H1 (cell line): ENCODE measurements at regions not wholly inside any gene's neighbourhood (a gene's known extent, or its start where the extent isn't known, plus 50 kb on each side); places are given as distances from the start of the nearest gene placed in this dataset.

Source experiments
- CTCF ChIA-PET: fragments of 300-600 bp; sonication (Branson Sonifier 250); formaldehyde crosslinking; loops from one replicate; lab custom pipeline; 2021; ENCODE audit not compliant: partially characterized antibody; lab: Charles Lee
- POLR2A ChIA-PET: fragments of 300-600 bp; sonication (Branson Sonifier 250); formaldehyde crosslinking; loops from one replicate; lab custom pipeline; 2021; ENCODE audit warnings: inconsistent platforms; ENCODE audit not compliant: partially characterized antibody; lab: Charles Lee
- DNase-seq, 2 experiments: peaks; one replicate each; pipeline versions ENCODE4 v3.0.0 to v3.0.0-alpha.2; 2010 to 2022; ENCODE audit warnings: low spot score in 2 of 2, low read depth in 1 of 2, mixed read lengths in 1 of 2
- FAIRE-seq: peaks from 2 replicates; lab custom pipeline; 2011; peaks lifted over from hg19 to GRCh38; lab: Jason Lieb, UNC
- H2AFZ ChIP-seq: 2 replicates; pipeline ENCODE4 v1.8.1; 2012; ENCODE audit warnings: low read length, inconsistent platforms
- H2AK5ac ChIP-seq: 2 replicates; pipeline ENCODE4 v1.6.1; 2013; ENCODE audit warnings: low read depth, low read length
- H2BK120ac ChIP-seq: replicated peaks from 2 replicates; pipeline ENCODE3; 2013; ENCODE audit warnings: low read depth, low read length, inconsistent platforms
- H2BK12ac ChIP-seq: 2 replicates; pipeline ENCODE4 v1.6.1; 2013; ENCODE audit warnings: low read depth, low read length
- H2BK15ac ChIP-seq: 2 replicates; pipeline ENCODE4 v1.6.1; 2013; ENCODE audit warnings: low read length
- H2BK20ac ChIP-seq: 2 replicates; pipeline ENCODE4 v1.6.1; 2013; ENCODE audit warnings: low read length
- H2BK5ac ChIP-seq: 2 replicates; pipeline ENCODE4 v1.6.1; 2013; ENCODE audit warnings: low read depth, low read length
- H3K14ac ChIP-seq: 2 replicates; pipeline ENCODE4 v1.6.1; 2013; ENCODE audit warnings: inconsistent platforms; ENCODE audit not compliant: insufficient read length
- H3K18ac ChIP-seq: 2 replicates; pipeline ENCODE4 v1.6.1; 2013; ENCODE audit warnings: low read length; ENCODE audit errors: extremely low read depth
- H3K23ac ChIP-seq: 2 replicates; pipeline ENCODE4 v1.6.1; 2013; ENCODE audit warnings: inconsistent platforms; ENCODE audit not compliant: insufficient read length
- H3K23me2 ChIP-seq: 2 replicates; pipeline ENCODE4 v1.6.1; 2013; ENCODE audit warnings: low read depth, low read length
- H3K27ac ChIP-seq: 2 replicates; pipeline ENCODE4 v1.6.1; 2011; ENCODE audit warnings: low read depth, low read length, inconsistent platforms
- H3K27me3 ChIP-seq, 4 experiments: replicated peaks in 1 of 4; 1 replicate in 1 of 4; 2 replicates in 3 of 4; pipeline versions ENCODE4 v1.6.1 to v1.8.1; 2011 to 2013; ENCODE audit warnings: low read length in 3 of 4, mild to moderate bottlenecking in 3 of 4, inconsistent platforms in 2 of 4, mixed read lengths in 2 of 4, moderate library complexity in 1 of 4; ENCODE audit not compliant: control insufficient read depth in 3 of 4, insufficient read depth in 3 of 4; ENCODE audit errors: extremely low read depth in 1 of 4
- H3K36me3 ChIP-seq, 4 experiments: 2 replicates each; pipeline versions ENCODE4 v1.6.1 to v1.8.1; 2011 to 2013; ENCODE audit warnings: mild to moderate bottlenecking in 4 of 4, low read length in 3 of 4, moderate library complexity in 2 of 4, control low read depth in 1 of 4, inconsistent platforms in 1 of 4; ENCODE audit not compliant: insufficient read depth in 4 of 4, control insufficient read depth in 2 of 4
- H3K4ac ChIP-seq: replicated peaks from 2 replicates; pipeline ENCODE3; 2013; ENCODE audit warnings: low read length, low read depth, mixed read lengths, inconsistent platforms; ENCODE audit not compliant: insufficient read length
- H3K4me1 ChIP-seq, 4 experiments: replicated peaks in 1 of 4; 1 replicate in 1 of 4; 2 replicates in 3 of 4; pipeline versions ENCODE4 v1.6.1 to v1.8.1; 2011 to 2013; ENCODE audit warnings: low read length in 3 of 4, inconsistent platforms in 2 of 4, mixed read lengths in 1 of 4; ENCODE audit not compliant: insufficient read depth in 4 of 4, control insufficient read depth in 3 of 4
- H3K4me2 ChIP-seq, 2 experiments: 2 replicates each; pipeline versions ENCODE4 v1.6.1 to v1.8.1; 2011 to 2013; ENCODE audit warnings: low read depth in 2 of 2, low read length in 2 of 2, control low read depth in 1 of 2, inconsistent platforms in 1 of 2, mild to moderate bottlenecking in 1 of 2; ENCODE audit not compliant: insufficient read depth in 1 of 2
- H3K4me3 ChIP-seq, 4 experiments: fragments of 200-600, 300-600 bp in 1 of 4; sonication (generic), shearing (Covaris generic), sonication (Bioruptor Twin) in 1 of 4; 2 replicates each; pipeline versions ENCODE4 v1.5.1 to v1.8.1; 2011 to 2016; ENCODE audit warnings: low read length in 4 of 4, low read depth in 3 of 4, control low read depth in 2 of 4, inconsistent platforms in 2 of 4, mild to moderate bottlenecking in 2 of 4, mixed read lengths in 1 of 4, moderate library complexity in 1 of 4; ENCODE audit not compliant: insufficient read depth in 2 of 4; ENCODE audit errors: extremely low read depth in 1 of 4
- H3K56ac ChIP-seq: replicated peaks from 2 replicates; pipeline ENCODE3; 2013; ENCODE audit warnings: low read depth, mild to moderate bottlenecking, mixed read lengths, low read length, inconsistent platforms; ENCODE audit not compliant: insufficient read length
- H3K79me1 ChIP-seq: 2 replicates; pipeline ENCODE4 v1.6.1; 2013; ENCODE audit warnings: low read depth, low read length, control low read depth
- H3K79me2 ChIP-seq, 2 experiments: 2 replicates each; pipeline versions ENCODE4 v1.6.1 to v1.8.1; 2012 to 2013; ENCODE audit warnings: low read length in 2 of 2, mild to moderate bottlenecking in 2 of 2, inconsistent platforms in 1 of 2; ENCODE audit not compliant: insufficient read depth in 2 of 2, control insufficient read depth in 1 of 2
- H3K9ac ChIP-seq, 4 experiments: replicated peaks in 1 of 4; 1 replicate in 1 of 4; 2 replicates in 3 of 4; pipeline versions ENCODE4 v1.6.1 to v1.8.1; 2011 to 2013; ENCODE audit warnings: low read depth in 3 of 4, low read length in 3 of 4, control low read depth in 2 of 4, mild to moderate bottlenecking in 2 of 4, moderate library complexity in 2 of 4, inconsistent platforms in 1 of 4; ENCODE audit errors: extremely low read depth in 1 of 4
- H3K9me3 ChIP-seq, 2 experiments: 2 replicates each; pipeline versions ENCODE4 v1.6.1 to v1.8.1; 2012 to 2013; ENCODE audit warnings: mild to moderate bottlenecking in 2 of 2, moderate library complexity in 2 of 2, control low read depth in 1 of 2, inconsistent platforms in 1 of 2, low read depth in 1 of 2, low read length in 1 of 2, mixed read lengths in 1 of 2; ENCODE audit not compliant: insufficient read depth in 2 of 2
- H4K20me1 ChIP-seq, 2 experiments: replicated peaks in 1 of 2; 2 replicates each; pipeline versions ENCODE3 to v1.8.1; 2011 to 2013; ENCODE audit warnings: inconsistent platforms in 2 of 2, low read length in 2 of 2, mild to moderate bottlenecking in 1 of 2; ENCODE audit not compliant: insufficient read depth in 2 of 2, control insufficient read depth in 1 of 2
- H4K5ac ChIP-seq: 2 replicates; pipeline ENCODE4 v1.6.1; 2013; ENCODE audit warnings: low read length, low read depth, mixed read lengths, inconsistent platforms; ENCODE audit not compliant: insufficient read length
- H4K8ac ChIP-seq: 2 replicates; pipeline ENCODE4 v1.8.0; 2013; ENCODE audit warnings: mild to moderate bottlenecking, moderate library complexity, low read length, inconsistent platforms; ENCODE audit not compliant: insufficient read depth; ENCODE audit errors: extremely low read depth
- H4K91ac ChIP-seq: replicated peaks from 2 replicates; pipeline ENCODE3; 2013; ENCODE audit warnings: low read length, mixed read lengths, inconsistent platforms; ENCODE audit not compliant: insufficient read length
- CHD2 ChIP-seq: IDR thresholded peaks from 2 replicates; pipeline ENCODE4 v1.6.1; 2012; ENCODE audit warnings: low read length, improper control_type of control experiment
- HDAC6 ChIP-seq: IDR thresholded peaks from one replicate; pipeline ENCODE4 v1.7.1; 2012; ENCODE audit warnings: low read depth, mild to moderate bottlenecking, inconsistent platforms, low read length, moderate library complexity
- JUND ChIP-seq: IDR thresholded peaks from 2 replicates; pipeline ENCODE4 v1.6.1; 2011; ENCODE audit warnings: mild to moderate bottlenecking, improper control_type of control experiment, low read length
- RNF2 ChIP-seq: fragments of 200-900, 300-1000 bp; sonication (generic); IDR thresholded peaks from 2 replicates; pipeline ENCODE4 v1.7.1; 2016; ENCODE audit warnings: borderline replicate concordance, low read depth, mild to moderate bottlenecking, antibody characterized with exemption, low read length; ENCODE audit not compliant: poor library complexity, severe bottlenecking; ENCODE audit errors: missing control alignments
- WGBS, 2 experiments: shearing (Covaris generic) in 1 of 2; methylation state at CpG; one replicate each; pipeline versions ENCODE4 v1.1.6 to v1.1.7; 2013 to 2015; ENCODE audit warnings: low lambda C conversion rate in 2 of 2, mixed read lengths in 2 of 2, inconsistent platforms in 1 of 2, low coverage in 1 of 2, missing lambda C conversion rate in 1 of 2; ENCODE audit not compliant: insufficient replicate concordance in 2 of 2, insufficient coverage in 1 of 2, insufficient read length in 1 of 2; ENCODE audit errors: extremely low coverage in 1 of 2, missing lambda C conversion rate in 1 of 2; 5-methylcytosine and 5-hydroxymethylcytosine counted together
- TF ChIP-seq, protein P1 (sequence below): IDR thresholded peaks from 2 replicates; pipeline ENCODE4 v1.6.1; 2012; ENCODE audit warnings: inconsistent platforms

DNA sequence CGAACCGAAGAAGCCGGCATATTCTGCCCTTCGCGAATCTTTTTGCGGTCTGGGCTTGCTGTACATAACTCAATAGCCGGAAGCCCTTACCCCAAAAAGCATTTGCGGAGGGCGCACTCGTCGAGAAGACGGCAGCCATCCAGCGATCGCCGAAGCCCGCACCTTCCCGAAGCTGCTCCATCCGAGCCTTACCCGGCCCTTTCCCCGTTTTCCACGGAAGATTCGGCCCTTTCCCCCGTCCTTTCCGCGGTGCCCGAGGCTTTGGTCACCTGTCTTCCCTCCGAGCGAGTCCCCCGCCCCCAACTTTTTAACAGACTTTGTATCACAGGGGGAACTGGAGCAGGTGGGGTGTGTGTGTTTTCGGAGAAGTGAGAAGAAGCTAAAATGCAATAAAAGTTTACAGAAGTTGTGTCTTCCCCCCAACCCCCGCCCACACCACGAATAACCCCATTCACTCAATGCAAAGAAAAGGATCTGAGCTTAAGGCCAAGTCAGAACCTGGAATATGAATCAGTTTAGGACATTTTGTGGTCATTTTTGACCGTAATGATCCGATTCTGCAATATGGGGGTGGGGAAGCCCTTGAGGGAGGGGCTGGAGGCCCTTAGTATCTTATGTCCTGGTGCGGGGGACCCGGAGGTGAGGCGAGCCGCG, 99.0 kb upstream of the HSD17B12 start:
- Histone ChIP-seq H4K8ac (no peak overlapping the region), H3K14ac (no peak overlapping the region), H2BK12ac (no peak overlapping the region), H4K91ac (no peak overlapping the region), H2BK15ac (no peak overlapping the region), H3K79me1 (no peaks in the 10 kb centered on the region), H4K20me1 (peaks cover 4 to 13% of the 10 kb centered on the region in 2 experiments), H3K27me3 (peaks cover 61 to 84% (median 79%) of the 10 kb centered on the region in 4 experiments), H3K23me2 (peaks cover 23% of the 10 kb centered on the region), H3K4me1 (peaks cover 3 to 33% (median 10%) of the 10 kb centered on the region in 4 experiments), H3K18ac (no peak overlapping the region)
- POLR2A ChIA-PET = interaction anchor here (0.9 to 2.0 kb wide), 4 partner anchors 8 to 157 kb away, joined by 3 to 6 read pairs (median 4); partner anchors contain the start of gene HSD17B12
- peak; percentile 82 for TF ChIP-seq RNF2
- no peak for TF ChIP-seq HDAC6
- TF ChIP-seq CHD2 = no peak
- no peak for TF ChIP-seq JUND
- TF ChIP-seq, protein P1, sequence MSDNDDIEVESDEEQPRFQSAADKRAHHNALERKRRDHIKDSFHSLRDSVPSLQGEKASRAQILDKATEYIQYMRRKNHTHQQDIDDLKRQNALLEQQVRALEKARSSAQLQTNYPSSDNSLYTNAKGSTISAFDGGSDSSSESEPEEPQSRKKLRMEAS = no peak
- TF ChIP-seq, all 59 proteins: peak for 1
- Histone ChIP-seq H2BK5ac (no peak overlapping the region), H2AFZ (no peak overlapping the region), H3K9ac (no peak overlapping the region), H2BK120ac (no peak overlapping the region), H3K36me3 (no peaks in the 10 kb centered on the region), H3K23ac (no peak overlapping the region), H3K27ac (no peak overlapping the region), H2BK20ac (no peak overlapping the region), H2AK5ac (no peak overlapping the region), H3K79me2 (no peaks in the 10 kb centered on the region), H3K9me3 (no peaks in the 10 kb centered on the region), H3K56ac (no peak overlapping the region), H3K4ac (no peak overlapping the region), H3K4me3 (peak overlapping the region; percentile 51 to 90 (median 79)), H3K4me2 (peak overlapping the region; percentile 98 to 99), H4K5ac (no peak overlapping the region)
- no peak for DNase-seq
- 3% methylated on average over 35 of the region's 39 CpGs; no CpG with 5 or more reads in 1 of the 2 experiments for WGBS, 2 experiments
- FAIRE-seq = no peak
- CTCF ChIA-PET = interaction anchor here (0.8 to 25.5 kb wide), 5 partner anchors 9 to 221 kb away, joined by 3 to 646 read pairs (median 4); no protein-coding TSS in a partner anchor
